GM23248 (cell line): ENCODE measurements at regions not wholly inside any gene's neighbourhood (a gene's known extent, or its start where the extent isn't known, plus 50 kb on each side); places are given as distances from the start of the nearest gene placed in this dataset.

Experiments
- DNase-seq: peaks from one replicate; pipeline ENCODE4 v3.0.0-alpha.2; 2015
- H2AFZ ChIP-seq: fragments of 200-600 bp; sonication (generic); 2 replicates; pipeline ENCODE4 v1.6.1; 2016; ENCODE audit warnings: antibody characterized with exemption
- H3F3A ChIP-seq: fragments of 200-600 bp; sonication (generic); 2 replicates; pipeline ENCODE4 v1.6.1; 2016; ENCODE audit warnings: mild to moderate bottlenecking, antibody characterized with exemption, mixed run types; ENCODE audit not compliant: insufficient read depth
- H3K27ac ChIP-seq: fragments of 200-600 bp; sonication (generic); 2 replicates; pipeline ENCODE4 v1.5.1; 2016; ENCODE audit warnings: mild to moderate bottlenecking
- H3K27me3 ChIP-seq: fragments of 200-600 bp; sonication (generic); replicated peaks from 2 replicates; pipeline ENCODE4 v1.6.1; 2016; ENCODE audit warnings: mild to moderate bottlenecking; ENCODE audit not compliant: insufficient read depth
- H3K36me3 ChIP-seq: fragments of 200-600 bp; sonication (generic); 2 replicates; pipeline ENCODE4 v1.6.1; 2016; ENCODE audit warnings: low read depth, mild to moderate bottlenecking
- H3K4me1 ChIP-seq: fragments of 200-600 bp; sonication (generic); 2 replicates; pipeline ENCODE4 v1.6.1; 2016; ENCODE audit warnings: mild to moderate bottlenecking; ENCODE audit not compliant: insufficient read depth
- H3K4me2 ChIP-seq: fragments of 200-600 bp; sonication (generic); one replicate; pipeline ENCODE4 v1.6.1; 2016; ENCODE audit warnings: mild to moderate bottlenecking; ENCODE audit not compliant: unreplicated experiment
- H3K4me3 ChIP-seq: fragments of 200-600 bp; sonication (generic); 2 replicates; pipeline ENCODE4 v1.5.1; 2016; ENCODE audit warnings: mild to moderate bottlenecking
- H3K79me2 ChIP-seq: fragments of 200-600 bp; sonication (generic); 2 replicates; pipeline ENCODE4 v1.6.1; 2016; ENCODE audit warnings: mild to moderate bottlenecking; ENCODE audit not compliant: insufficient read depth
- H3K9ac ChIP-seq: fragments of 200-600 bp; sonication (generic); 2 replicates; pipeline ENCODE4 v1.6.1; 2016; ENCODE audit warnings: mild to moderate bottlenecking
- H3K9me2 ChIP-seq: fragments of 200-600 bp; sonication (generic); 2 replicates; pipeline ENCODE4 v1.6.1; 2016; ENCODE audit warnings: mixed run types, mild to moderate bottlenecking, moderate library complexity; ENCODE audit not compliant: insufficient read depth
- H3K9me3 ChIP-seq: fragments of 200-600 bp; sonication (generic); one replicate; pipeline ENCODE4 v1.6.1; 2017; ENCODE audit warnings: low read depth
- H4K20me1 ChIP-seq: fragments of 200-600 bp; sonication (generic); 2 replicates; pipeline ENCODE4 v1.6.0; 2016; ENCODE audit not compliant: insufficient read depth
- EZH2 ChIP-seq: fragments of 200-600 bp; sonication (generic); IDR thresholded peaks from 2 replicates; pipeline ENCODE4 v1.6.1; 2018; ENCODE audit warnings: antibody characterized with exemption, mild to moderate bottlenecking; ENCODE audit not compliant: insufficient read depth, poor library complexity, severe bottlenecking
- EZH2phosphoT487 ChIP-seq: fragments of 200-600 bp; sonication (generic); IDR thresholded peaks from 2 replicates; pipeline ENCODE4 v1.6.1; 2018; ENCODE audit warnings: antibody characterized with exemption, moderate library complexity, mild to moderate bottlenecking, low read depth; ENCODE audit not compliant: insufficient read depth
- WGBS, 2 experiments: methylation state at CpG; one replicate each; pipeline ENCODE4 v1.1.6; 2015 to 2017; ENCODE audit warnings: low lambda C conversion rate in 2 of 2, low coverage in 1 of 2; ENCODE audit errors: missing lambda C conversion rate in 2 of 2; 5-methylcytosine and 5-hydroxymethylcytosine counted together
- in situ Hi-C: fragments of 300-500 bp; cut with MboI; formaldehyde crosslinking; loops from 2 replicates; pipeline ENCODE4 v1.15.0; 2020

DNA sequence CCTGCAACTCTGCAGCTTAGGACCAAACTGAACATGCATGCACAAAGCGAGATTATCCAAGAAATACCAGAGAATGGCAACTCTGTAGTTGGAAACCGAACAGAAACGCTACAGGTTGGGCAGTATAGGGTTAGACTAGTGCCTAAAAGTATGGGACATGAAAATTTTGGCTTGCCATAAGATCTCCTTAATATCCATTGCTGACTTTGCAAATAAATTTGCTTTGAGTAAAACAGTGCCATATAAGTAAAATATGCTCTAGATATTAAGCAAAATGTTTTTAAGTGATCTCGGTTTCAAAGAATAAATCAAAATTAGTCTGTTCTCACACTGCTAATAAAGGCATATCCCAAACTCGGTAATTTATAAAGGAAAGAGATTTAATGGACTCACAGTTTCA is 456.0 kb downstream of the PRDM9 start:
- Histone ChIP-seq H3K4me3 (no peak overlapping the region), H3K27me3 (no peaks in the 10 kb centered on the region), H3K36me3 (no peaks in the 10 kb centered on the region), H3K27ac (no peak overlapping the region), H3K9me2 (no peaks in the 10 kb centered on the region), H4K20me1 (no peaks in the 10 kb centered on the region), H3K9me3 (no peaks in the 10 kb centered on the region), H3K79me2 (no peaks in the 10 kb centered on the region), H2AFZ (no peak overlapping the region), H3K4me1 (no peaks in the 10 kb centered on the region), H3F3A (no peaks in the 10 kb centered on the region), H3K4me2 (no peak overlapping the region), H3K9ac (no peak overlapping the region)
- DNase-seq, result no peak
- TF ChIP-seq EZH2phosphoT487, result no peak
- no peak for TF ChIP-seq EZH2
- 58 to 60% methylated on average over 5 of the region's 5 CpGs for WGBS, 2 experiments
- in situ Hi-C loops, result no loop called here

DNA sequence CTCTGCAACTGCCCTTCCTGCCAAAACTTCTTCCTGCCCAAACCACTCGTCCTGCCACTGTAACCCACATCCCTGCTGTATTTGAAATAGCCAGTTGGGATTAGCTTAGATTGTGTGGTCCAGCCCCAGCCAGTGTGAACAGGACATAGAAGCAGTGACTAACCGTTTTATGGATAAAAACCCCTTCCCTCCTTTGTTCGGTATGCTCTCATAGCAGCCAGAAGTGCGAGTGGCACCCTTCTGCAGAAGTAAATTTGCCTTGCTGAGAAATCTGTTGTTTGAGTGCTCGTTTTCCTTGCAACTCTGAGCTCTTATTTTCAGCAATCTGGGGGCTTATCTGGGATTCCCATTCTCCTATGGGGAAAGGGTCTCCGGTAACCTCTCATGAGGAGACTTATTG is 470.0 kb downstream of the PRDM9 start:
- in situ Hi-C loops, result no loop called here
- no peak overlapping the region for H3K9ac ChIP-seq
- no peaks in the 10 kb centered on the region for H3K9me2 ChIP-seq
- 0 out of 2 replicates have a peak, but pooled peaks cover 2% of the 10 kb centered on the region for H4K20me1 ChIP-seq
- WGBS, 2 experiments, result 58 to 64% methylated on average over 6 of the region's 6 CpGs
- TF ChIP-seq EZH2phosphoT487 (no peak), EZH2 (no peak)
- no peaks in the 10 kb centered on the region for H3K27me3 ChIP-seq
- H2AFZ ChIP-seq, result no peak overlapping the region
- H3K36me3 ChIP-seq, result peaks cover 6% of the 10 kb centered on the region; the same call in 1 of the 2 replicates
- no peaks in the 10 kb centered on the region for H3K4me1 ChIP-seq
- no peak overlapping the region for H3K4me3 ChIP-seq
- no peaks in the 10 kb centered on the region for H3F3A ChIP-seq
- no peak overlapping the region for H3K4me2 ChIP-seq
- no peaks in the 10 kb centered on the region for H3K79me2 ChIP-seq
- no peak for DNase-seq
- H3K9me3 ChIP-seq, result no peaks in the 10 kb centered on the region
- H3K27ac ChIP-seq, result no peak overlapping the region

DNA sequence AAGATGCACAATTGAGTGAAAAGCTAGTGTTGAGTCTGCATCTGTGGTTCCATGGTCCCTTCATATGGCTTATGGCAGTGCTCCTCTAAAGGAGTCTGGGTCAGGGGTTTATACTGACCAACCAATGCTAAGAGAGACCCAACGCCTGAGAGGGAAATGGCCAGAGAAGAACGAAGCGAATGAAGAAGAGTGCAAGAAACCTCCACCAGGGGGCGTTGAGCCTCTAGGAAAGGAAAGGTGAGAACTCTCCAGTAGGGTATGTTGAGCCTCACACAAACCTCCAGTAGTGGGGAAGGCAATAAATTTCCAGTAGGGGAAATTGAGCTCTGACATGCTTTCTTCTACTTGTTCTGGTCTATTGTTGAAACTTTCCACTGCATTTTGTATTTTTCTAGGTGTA is 470.6 kb downstream of the PRDM9 start:
- in situ Hi-C loops, result no loop called here
- Histone ChIP-seq H3K9ac (no peak overlapping the region), H3K27ac (no peak overlapping the region), H3K79me2 (no peaks in the 10 kb centered on the region), H3K27me3 (no peaks in the 10 kb centered on the region), H3F3A (no peaks in the 10 kb centered on the region), H4K20me1 (0 out of 2 replicates have a peak, but pooled peaks cover 2% of the 10 kb centered on the region), H2AFZ (no peak overlapping the region), H3K9me3 (no peaks in the 10 kb centered on the region), H3K4me2 (no peak overlapping the region), H3K9me2 (no peaks in the 10 kb centered on the region), H3K4me3 (no peak overlapping the region), H3K4me1 (no peaks in the 10 kb centered on the region), H3K36me3 (peaks cover 6% of the 10 kb centered on the region; the same call in 1 of the 2 replicates)
- peak; percentile 23 for DNase-seq
- 73% methylated on average over 4 of the region's 4 CpGs for WGBS, 2 experiments
- TF ChIP-seq EZH2 (no peak), EZH2phosphoT487 (no peak)

DNA sequence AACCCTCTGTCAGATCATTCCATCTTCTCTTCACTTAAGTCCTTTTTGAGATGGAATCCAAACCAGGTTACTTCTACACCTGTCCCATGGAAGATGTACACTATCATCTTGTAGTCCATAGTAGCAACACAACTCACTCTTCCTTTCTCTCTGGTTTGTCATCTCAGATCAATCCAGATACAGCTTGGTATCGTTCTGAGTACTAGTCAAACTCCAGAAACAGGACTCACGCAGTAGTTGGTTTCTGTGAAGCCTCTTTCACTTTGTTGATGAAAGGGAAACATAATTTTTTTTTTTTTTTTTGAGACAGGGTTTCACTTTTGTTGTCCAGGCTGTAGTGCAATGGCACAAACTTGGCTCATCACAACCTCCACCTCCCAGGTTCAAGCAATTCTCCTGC is 484.0 kb downstream of the PRDM9 start:
- H3K4me2 ChIP-seq, result no peak overlapping the region
- DNase-seq, result no peak
- in situ Hi-C loops, result no loop called here

DNA sequence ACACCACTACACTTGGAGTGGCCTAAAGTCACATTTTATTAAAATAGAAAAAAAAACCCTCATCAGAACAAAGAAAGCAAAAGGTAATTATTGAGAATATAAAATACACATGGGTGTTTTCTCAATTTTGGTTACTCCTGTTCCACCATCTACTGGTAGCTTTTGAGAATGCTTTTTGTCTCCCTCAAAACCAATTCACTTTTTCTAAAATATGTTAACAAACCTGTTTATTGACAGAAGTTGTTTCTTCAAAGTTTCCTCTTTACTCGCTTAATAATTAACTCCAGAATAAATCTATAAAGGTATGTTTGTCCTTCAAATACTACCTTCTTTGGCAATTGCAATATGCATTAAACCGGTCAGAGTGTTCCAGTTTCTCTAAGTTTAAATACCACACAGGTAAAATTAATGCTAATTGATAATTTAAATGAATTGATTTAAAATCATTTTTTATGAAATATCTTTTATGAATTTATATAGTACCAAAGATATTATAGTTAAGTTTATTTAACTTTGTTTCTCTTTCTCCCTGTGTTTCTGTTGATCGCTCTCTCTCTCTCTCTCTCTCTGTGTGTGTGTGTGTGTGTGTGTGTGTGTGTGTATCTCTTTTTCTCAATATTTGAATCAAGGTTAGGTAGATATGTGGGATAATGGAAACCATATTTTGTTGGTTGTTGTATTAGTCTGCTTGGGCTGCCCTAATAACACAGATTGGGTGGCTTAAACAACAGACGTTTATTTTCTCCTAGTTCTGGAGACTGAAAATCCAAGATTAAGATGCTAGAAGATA is 487.4 kb downstream of the PRDM9 start:
- Histone ChIP-seq H4K20me1 (no peaks in the 10 kb centered on the region), H3K9me2 (no peaks in the 10 kb centered on the region), H3K79me2 (no peaks in the 10 kb centered on the region), H3F3A (no peaks in the 10 kb centered on the region), H3K4me2 (no peak overlapping the region), H3K9me3 (no peaks in the 10 kb centered on the region), H3K4me3 (no peak overlapping the region), H2AFZ (no peak overlapping the region), H3K27me3 (no peaks in the 10 kb centered on the region), H3K36me3 (no peaks in the 10 kb centered on the region), H3K27ac (no peak overlapping the region), H3K9ac (no peak overlapping the region), H3K4me1 (no peaks in the 10 kb centered on the region)
- in situ Hi-C loops, result no loop called here
- WGBS, 2 experiments, result 89 to 90% methylated on average over 4 of the region's 4 CpGs
- TF ChIP-seq EZH2 (no peak), EZH2phosphoT487 (no peak)
- peak; percentile 11 for DNase-seq

More for the DNA sequence above, 484.0 kb downstream of the PRDM9 start:
- no peak overlapping the region for H3K27ac ChIP-seq
- H3K4me3 ChIP-seq, result no peak overlapping the region
- no peaks in the 10 kb centered on the region for H3K79me2 ChIP-seq
- no peaks in the 10 kb centered on the region for H3K9me3 ChIP-seq
- no peaks in the 10 kb centered on the region for H3K4me1 ChIP-seq
- H3F3A ChIP-seq, result no peaks in the 10 kb centered on the region
- no peaks in the 10 kb centered on the region for H3K36me3 ChIP-seq
- H3K9me2 ChIP-seq, result no peaks in the 10 kb centered on the region
- no peak overlapping the region for H3K9ac ChIP-seq
- H4K20me1 ChIP-seq, result no peaks in the 10 kb centered on the region
- H2AFZ ChIP-seq, result no peak overlapping the region
- TF ChIP-seq EZH2phosphoT487 (no peak), EZH2 (no peak)
- no peaks in the 10 kb centered on the region for H3K27me3 ChIP-seq
- WGBS, 2 experiments, result 80 to 81% methylated on average over 2 of the region's 2 CpGs
